ENCODE measurements at regions not wholly inside any gene's neighbourhood (a gene's known extent, or its start where the extent isn't known, plus 50 kb on each side); places are given as distances from the start of the nearest gene placed in this dataset.

DNA sequence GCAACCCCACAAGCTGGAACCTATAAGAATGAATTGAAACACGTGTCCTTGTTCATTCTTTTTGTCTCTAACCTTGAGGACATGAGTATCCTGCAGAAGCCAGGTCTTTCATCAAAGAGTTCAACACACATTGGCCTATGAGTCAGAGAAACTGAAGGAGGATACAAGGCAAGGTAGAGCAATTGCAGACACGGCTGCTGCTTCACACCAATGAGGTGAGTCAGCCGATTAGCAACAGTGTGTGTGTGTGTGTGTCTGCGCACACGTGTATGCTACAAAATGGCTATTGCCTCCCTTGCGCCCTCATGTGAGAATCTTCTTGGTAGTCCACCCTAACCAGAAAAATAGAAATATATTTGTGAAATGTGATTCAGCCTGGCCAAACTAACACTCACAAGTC is 1477.7 kb upstream of the IGFBP7 start:
- FAIRE-seq (no peak), DNase-seq (ENCODE audit: insufficient read length, low spot score) (no peak)
- TF ChIP-seq, protein P1, sequence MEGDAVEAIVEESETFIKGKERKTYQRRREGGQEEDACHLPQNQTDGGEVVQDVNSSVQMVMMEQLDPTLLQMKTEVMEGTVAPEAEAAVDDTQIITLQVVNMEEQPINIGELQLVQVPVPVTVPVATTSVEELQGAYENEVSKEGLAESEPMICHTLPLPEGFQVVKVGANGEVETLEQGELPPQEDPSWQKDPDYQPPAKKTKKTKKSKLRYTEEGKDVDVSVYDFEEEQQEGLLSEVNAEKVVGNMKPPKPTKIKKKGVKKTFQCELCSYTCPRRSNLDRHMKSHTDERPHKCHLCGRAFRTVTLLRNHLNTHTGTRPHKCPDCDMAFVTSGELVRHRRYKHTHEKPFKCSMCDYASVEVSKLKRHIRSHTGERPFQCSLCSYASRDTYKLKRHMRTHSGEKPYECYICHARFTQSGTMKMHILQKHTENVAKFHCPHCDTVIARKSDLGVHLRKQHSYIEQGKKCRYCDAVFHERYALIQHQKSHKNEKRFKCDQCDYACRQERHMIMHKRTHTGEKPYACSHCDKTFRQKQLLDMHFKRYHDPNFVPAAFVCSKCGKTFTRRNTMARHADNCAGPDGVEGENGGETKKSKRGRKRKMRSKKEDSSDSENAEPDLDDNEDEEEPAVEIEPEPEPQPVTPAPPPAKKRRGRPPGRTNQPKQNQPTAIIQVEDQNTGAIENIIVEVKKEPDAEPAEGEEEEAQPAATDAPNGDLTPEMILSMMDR (IDR thresholded peaks at IDR 0.05; ENCODE audit: insufficient read depth, missing control alignments): no peak

DNA sequence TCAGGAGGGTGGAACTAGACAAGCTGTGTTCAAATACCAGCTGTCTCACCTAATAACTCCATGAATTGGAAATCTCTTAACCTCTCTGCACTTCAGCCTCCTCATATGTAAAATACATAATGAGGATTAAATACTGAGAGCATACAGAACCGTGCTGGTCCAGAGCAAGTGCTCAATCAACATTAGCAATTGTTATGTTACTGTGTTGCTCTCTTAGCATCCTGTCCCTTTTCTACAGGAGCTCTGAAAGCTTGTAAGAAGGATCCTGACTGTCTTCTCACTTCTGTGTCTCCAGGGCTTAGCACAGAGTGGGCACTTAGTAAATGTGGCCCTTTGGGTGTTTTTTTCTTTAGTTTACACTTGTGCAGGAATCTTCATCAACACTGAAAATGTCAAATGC is 1456.1 kb upstream of the IGFBP7 start:
- no peak for DNase-seq (ENCODE audit: insufficient read length, low spot score)
- FAIRE-seq: no peak
- TF ChIP-seq, protein P1 (IDR thresholded peaks at IDR 0.05; ENCODE audit: insufficient read depth, missing control alignments): no peak

DNA sequence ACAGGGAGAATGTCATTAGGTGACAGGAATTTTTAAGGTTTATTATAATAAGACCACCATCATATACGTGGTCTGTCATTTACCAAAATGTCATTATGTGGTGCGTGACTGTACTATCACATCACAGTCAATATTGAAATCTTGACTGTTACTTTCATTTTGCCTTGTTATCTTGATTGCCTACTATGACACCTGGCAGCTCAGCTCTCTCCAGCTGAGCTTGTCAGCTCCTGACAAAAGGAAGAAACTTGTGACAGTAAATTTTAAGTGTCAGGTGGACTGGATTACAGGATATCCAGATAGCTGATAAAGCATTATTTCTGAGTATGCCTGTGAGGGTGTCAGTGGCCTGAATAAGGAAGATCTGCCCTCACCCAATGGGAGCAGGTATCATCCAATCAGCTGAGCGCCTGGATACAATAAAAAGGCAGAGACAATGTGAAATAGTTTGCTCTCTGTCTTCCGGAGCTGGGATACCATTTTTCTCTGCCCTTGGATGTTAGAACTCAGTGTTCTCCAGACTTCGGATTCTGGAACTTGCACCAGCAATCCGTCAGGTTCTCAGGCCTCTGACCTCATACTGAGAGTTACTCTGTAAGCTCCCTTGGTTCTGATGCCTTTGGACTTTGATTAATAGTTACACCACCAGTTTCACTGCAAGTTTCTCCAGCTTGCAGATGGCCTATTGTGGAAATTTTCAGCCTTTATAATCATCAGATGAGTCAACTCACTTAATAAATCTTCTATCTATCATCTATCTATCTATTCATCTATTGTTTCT is 1454.7 kb upstream of the IGFBP7 start:
- TF ChIP-seq, protein P1 (IDR thresholded peaks at IDR 0.05; ENCODE audit: insufficient read depth, missing control alignments): no peak

DNA sequence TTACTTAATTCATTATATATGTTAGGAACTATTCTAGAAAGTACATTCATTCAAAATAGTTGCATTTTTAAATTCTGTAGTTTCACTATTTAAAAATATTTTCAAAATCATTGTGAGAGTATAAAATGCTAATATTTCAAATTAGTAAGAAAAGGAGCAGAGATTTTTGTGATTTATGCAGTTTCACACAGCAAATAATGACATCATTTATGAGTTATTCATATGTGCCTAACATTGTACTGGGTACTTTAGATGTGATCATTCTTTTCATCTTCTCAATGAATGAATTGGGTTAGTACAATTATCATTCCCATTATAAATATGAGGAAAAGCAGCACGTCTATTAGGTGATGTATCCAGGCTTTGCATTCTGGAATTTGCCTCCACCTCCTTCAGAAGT is 1451.0 kb upstream of the IGFBP7 start:
- DNase-seq (ENCODE audit: insufficient read length, low spot score) (no peak), FAIRE-seq (no peak)
- TF ChIP-seq, protein P1 (IDR thresholded peaks at IDR 0.05; ENCODE audit: insufficient read depth, missing control alignments): no peak

More for the DNA sequence above, 1454.7 kb upstream of the IGFBP7 start:
- DNase-seq (ENCODE audit: insufficient read length, low spot score) (no peak), FAIRE-seq (no peak)

DNA sequence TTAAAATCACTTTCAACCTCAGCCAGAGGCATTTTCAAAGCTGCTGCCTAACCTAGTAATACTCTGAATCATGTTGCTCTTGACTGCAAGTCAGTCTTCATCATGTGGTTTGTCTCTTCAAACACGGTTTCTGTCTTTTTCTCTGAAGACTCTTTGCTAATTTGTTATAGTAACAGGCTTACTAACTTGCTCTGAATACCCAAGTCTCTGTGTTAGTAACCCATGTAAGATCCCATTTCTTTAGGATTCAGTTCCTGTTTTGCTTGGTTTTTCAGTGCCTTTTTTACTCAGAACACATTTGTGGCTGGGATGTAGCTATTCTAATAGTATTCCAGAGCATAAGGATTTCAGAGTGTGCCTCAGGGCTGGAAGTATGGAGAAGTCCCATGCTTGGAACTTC is 1450.6 kb upstream of the IGFBP7 start:
- TF ChIP-seq, protein P1 (IDR thresholded peaks at IDR 0.05; ENCODE audit: insufficient read depth, missing control alignments): no peak
- FAIRE-seq: no peak
- no peak for DNase-seq (ENCODE audit: insufficient read length, low spot score)

DNA sequence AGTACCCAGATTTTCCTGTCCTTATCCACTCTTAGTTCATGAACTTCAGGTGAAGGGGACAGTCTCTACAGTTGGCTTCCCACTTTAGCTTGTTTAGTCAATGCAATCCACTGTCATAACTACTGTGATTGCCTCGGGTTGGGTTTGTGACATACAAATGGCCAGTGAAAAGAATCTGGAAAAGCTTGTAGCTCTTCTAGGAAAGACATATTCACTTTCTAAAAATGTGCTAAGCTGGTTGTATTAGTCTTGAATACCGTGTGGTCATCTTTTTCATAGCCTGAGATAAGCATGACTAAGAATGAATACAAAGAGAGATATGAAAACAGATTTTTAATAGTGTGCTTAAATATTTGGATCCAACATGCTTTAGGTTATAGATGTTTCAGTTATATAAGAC is 1443.5 kb upstream of the IGFBP7 start:
- TF ChIP-seq, protein P1 (IDR thresholded peaks at IDR 0.05; ENCODE audit: insufficient read depth, missing control alignments): no peak
- DNase-seq (ENCODE audit: insufficient read length, low spot score) (no peak), FAIRE-seq (no peak)

DNA sequence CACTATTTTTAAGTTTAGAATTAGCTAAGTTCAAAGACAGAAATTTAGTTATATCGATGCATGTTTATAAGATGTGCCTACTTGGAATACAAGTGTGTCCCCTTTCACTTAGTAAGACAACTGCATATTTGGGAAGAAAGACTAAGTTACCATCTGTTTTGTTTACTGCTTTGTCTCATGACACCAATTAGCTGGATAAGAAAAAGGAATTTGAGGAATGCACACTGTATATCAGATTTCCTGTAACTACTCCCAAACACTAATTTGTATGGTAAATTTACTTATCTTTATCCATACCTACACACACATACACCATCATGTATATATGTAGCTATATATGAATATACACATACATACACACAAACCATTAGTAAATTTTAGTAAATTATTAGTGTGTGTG is 1442.8 kb upstream of the IGFBP7 start:
- FAIRE-seq (peak; percentile 11), DNase-seq (ENCODE audit: insufficient read length, low spot score) (no peak)
- TF ChIP-seq, protein P1 (IDR thresholded peaks at IDR 0.05; ENCODE audit: insufficient read depth, missing control alignments): no peak

Measured in D721Med (cell line).